Right renal pelvis (tissue), 4 donors: ENCODE measurements at regions not wholly inside any gene's neighbourhood (a gene's known extent, or its start where the extent isn't known, plus 50 kb on each side); places are given as distances from the start of the nearest gene placed in this dataset.
A peak's percentile ranks its signal among the peaks of the same experiment; 100 is the strongest.

Source experiments
- DNase-seq, 4 donors: peaks; one replicate each; pipeline ENCODE4 v3.0.0-alpha.2; 2013; ENCODE audit warnings: low read depth in 4 of 4, low spot score in 3 of 4, missing footprints in 1 of 4

DNA sequence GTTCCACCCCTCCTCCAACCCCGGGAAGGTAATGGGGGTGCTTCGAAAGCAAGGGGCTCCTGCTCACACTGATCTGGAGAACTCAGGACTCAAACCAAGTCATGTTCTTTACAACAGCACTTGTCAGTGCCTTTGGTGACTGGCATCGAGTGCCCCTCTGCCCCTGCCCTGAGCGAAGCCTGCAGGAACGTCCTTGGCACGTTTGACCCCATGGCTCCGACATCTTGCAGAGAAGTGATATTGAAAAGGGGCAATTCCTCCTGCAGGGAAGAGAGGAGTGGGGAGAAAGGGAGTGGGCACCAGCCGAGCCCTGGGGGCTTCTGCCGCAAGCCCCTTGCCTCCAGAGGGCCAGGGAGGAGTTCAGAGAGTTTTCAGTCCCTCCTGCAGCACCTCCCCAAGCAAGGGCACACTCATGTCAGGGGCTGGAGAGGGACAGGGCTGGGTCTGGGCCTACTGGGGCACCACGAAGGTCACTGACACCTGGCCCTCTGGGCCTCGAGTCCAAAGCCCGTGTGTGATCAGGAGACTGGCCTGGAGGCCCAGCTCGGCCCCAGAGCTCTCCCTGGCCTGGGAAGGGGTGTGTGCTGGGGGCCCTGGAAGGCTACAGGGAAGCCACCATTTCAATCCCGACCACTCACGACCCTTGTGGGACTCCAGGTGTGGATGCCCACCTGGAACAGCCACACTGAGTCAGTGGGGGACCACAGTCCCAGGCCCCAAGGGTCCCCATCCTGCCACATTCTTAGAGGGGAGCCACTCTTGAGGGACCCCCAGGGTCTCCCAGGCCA, 94.9 kb upstream of the NKX1-1 start:
- DNase-seq: no peak

DNA sequence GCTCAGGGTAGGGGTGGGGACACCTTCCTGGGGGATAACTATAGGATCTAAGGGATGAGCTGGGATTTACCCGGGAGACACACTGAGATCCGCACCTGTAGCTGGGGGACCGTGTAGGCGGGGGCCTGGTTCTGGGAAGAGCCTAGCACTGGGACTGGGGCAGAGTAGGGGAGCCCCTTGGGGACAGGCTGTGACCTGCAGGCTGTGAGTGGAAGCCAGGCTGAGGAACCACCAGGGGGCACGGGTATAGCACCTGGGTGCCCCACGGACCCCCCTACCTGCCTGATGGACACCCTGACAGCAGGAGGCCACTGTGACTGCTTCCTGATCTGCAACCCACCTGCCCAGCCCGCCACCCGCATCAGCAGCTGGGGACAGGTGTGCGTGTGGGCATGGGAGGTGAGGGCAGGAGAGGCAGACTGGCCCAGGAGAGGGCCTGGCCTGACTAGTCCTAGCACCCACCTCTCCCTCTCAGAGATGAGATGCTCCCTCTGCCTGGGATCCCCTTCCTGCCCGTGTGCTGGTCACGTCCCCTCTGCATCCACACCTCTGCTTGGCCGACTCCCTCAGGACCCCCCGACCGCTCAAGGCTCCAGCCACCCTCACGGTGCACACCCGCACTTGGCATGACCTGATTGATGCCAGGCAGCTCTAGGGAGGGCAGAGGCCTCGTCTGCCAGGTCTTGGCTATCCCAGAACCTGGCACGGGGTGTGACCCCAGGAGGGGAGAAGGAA, 94.2 kb upstream of the NKX1-1 start:
- DNase-seq: no peak

DNA sequence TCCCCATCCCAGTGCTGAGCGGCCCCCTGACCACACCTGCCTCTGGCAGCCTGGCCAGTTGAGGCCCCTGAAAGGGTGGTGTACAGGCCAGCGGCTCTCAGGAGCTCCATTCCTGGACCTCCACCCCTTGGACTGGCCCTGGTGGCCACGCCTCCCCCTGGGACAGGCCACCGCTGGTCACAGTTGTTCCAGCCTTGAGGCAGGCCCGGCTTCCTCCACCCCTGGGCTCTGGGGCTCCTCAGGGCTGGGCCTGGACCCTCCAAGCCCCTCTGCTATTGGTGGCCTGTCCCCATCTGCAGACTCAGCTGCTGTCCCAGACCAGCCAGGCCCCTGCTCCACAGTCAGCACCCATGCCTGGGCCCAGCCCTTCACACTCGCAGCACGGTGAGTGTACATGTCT, 93.2 kb upstream of the NKX1-1 start:
- DNase-seq: no peak

DNA sequence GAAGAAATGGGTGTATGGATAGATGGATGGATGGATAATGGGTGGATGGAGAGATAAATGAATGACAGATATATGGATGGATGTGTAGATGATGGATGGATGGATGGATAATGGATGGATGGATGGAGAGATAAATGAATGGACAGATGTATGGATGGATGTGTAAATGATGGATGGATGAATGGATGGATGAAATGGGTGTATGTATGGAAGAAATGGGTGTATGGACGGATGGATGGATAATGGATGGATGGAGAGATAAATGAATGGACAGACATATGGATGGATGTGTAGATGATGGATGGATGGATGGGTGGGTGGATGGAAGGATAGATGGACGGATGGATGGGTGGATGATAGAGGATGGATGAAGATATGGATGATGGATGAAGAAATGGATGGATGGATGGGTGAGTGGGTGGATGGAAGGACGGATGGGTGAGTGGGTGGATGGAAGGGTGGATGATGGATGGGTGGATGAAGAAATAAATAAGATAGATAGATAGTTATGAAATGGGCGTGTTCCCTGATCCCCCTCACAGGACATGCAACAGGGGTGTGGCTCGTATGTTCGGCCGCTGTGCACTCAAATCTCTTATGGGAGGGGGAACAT, 91.1 kb upstream of the NKX1-1 start:
- DNase-seq: no peak

DNA sequence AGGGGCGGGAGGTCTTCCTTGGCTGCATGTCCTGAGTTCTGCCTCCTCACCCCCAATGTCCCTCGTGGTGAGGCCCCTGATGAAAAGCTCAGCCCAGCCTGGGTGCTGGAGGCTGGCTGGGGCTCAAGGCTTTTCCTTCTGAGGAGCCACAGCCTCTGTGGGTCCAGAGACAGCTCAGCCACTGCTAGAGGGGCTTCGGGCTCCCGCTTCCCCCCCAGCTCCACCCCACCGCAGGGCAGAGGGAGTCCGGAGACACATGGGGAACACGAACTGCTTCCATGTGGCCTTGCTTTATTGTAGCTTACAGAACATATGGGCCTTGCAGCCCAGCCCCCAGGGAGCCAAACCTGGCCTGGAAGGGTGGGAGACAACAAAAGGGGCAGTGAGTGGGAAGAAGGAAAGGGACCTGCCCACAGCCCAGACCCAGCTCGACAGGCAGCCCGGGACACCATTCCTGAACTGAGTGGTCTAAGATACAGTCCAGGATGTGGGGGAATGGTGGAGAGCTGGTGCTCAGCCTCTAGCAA, 89.9 kb upstream of the NKX1-1 start:
- DNase-seq: no peak

DNA sequence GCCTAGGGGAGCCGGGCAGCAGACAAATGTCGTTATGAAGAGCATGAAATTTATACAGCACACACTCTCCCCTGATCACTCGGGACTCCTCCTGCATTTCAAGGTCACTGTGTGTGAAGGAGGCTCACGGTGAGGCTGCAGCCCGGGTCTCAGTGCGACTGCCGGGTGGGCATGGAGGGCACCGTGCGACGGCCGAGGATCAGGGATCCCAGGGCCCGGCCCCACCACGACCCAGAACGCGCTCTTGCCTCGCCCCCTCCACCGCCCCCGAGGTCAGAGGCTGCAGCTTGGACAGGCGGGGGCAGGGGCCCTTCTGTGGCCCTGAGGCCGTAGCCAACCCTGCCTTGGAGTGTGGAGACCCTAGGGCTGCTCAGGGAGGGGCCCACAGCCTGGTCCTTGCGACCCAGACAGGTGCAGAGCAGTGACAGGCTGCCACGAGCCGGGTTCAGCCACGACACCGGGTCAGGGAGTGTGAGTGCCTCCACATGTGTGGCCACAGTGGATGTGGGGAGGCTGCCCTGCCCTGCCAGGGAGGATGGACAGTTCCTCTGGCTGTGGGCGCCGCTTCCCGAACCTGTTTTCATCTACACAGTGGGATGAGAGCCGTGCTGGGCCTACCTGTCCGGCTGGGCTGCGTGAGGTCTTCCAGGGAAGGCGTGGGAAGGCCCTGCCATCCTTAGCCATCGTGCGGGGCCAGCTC, 89.3 kb upstream of the NKX1-1 start:
- no peak for DNase-seq

DNA sequence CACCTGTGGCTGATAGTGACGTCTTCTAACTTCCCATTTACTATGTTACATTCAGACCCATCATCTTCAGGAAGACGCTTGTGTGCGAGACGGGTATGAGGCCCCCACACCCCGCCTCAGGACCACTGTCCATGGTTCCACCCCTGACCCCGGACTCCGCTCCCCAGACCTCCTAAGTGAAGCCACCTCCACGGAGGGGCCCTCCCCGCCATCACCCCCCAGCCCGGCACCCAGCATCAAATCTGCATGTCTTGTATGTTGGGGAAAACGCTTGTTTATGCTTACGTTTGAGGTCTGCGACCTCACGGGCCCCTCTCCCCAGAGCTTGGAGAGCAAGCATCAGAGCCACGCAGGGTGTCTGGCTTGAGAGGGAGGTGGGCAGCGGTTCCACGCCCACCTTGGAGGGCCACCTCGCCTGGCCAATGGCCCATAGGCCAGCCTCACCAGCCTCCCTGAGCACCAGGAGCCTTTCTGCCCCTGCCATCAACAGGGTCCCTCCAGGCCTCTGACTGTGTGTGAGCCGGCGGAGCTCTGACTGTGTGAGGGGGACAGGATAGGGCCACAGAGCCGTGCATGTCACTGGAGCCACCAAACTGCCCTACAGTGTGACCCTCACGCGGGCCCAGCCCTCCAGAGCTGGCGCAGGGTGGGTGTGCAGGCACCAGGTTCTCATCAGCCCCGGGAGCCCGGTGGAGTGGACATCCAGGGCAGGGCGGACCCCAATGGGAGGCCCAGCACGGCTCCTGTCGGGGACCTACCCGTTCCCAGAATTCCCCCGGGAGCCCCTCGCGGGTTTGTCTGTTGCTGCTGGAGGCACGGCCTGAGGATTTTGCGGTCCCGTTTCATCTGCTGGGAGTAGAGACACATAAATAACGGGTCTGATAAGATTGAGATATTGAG, 88.4 kb upstream of the NKX1-1 start:
- DNase-seq: no peak

DNA sequence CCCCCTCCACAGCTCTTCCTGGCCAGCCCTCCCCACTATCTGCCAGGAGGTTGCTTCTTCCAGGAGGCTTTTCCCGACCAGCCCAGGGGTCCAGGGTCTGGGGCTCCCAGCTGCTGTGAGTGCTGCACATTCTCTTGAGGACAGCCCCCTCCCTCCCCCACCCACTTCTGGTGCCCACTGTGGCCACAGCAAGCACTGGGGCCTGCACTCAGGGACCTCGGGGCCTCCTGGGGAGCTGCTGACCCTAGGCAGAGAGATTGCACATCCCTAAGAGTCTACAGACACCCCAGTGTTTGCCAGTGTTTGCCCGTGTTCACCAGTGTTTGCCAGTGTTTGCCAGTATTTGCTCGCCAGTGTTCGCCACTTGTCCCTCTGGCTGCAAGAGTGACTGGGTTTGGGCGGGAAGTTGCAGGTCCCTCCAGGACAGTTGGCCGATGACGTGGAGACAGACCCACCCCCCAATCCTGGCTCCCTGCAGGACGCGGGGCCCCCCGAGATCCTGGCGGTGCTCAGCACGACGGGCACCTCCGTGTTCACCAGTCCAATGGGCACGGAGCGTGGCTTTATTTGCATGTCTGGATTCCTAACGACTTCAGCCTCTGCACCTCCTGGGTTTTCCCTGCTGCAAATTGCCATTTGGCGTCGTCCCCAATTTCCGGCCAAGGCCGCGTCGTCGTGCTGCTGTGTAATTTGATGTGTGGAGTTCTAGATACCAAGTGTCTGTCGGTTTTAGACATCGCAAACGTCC, 87.5 kb upstream of the NKX1-1 start:
- no peak for DNase-seq

DNA sequence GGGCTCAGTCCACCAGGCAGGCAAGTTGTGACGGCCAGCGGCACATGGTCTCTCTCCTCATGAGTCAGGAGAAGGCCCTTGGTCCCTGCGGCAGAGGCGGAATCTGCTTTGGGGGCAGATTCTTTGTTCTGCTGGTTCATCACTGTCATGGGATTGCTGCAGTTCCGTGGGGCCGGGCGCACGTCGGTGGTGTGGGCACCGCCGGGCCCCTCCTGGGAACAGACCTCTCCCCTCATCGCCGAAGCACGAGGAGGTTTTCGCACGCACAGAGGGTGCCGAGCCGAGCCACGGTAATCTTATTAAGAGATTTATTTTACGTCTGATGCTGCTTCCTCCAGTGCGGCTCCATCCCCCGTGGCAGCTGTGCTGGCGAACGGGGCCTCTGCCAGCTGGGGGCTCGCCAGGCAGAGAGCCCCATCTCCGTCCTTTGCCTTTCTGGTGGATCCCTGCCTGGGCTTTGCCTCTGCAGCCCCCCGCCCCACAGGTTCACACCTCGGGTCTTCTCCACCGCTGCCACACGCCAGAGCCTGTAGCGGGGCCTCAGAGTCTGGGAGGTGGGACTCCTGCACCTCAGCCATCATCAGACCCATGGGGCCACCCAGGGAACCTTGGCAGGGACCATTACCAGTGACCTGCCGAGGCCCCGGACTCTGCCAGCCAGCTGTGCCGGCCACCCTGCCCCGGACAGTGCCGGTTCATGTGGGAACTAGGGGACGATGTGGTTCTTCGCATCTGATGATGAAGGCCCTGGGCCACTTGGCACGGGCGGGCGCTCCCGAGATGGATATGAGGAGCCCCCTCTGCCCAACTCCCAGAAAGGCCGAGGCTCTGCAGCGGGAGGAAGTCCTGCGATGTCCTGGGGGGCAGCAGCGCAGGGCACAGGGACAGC, 86.7 kb upstream of the NKX1-1 start:
- DNase-seq: no peak

DNA sequence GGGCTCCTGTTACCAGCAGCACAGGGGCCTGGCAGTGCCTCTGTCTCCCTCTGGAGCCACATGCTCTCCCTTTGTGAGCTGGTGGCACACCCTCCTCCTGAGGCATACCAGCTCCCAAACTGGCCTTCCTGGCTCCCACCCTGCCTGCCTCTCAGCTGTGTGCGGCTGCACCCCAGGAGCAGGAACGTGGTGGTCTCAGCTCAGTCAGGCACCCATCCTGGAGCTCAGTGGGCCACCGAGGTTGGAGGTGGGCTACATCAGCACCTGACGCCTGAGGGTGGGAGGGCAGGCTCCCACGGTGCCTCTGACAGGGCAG, 85.9 kb upstream of the NKX1-1 start:
- DNase-seq: no peak

DNA sequence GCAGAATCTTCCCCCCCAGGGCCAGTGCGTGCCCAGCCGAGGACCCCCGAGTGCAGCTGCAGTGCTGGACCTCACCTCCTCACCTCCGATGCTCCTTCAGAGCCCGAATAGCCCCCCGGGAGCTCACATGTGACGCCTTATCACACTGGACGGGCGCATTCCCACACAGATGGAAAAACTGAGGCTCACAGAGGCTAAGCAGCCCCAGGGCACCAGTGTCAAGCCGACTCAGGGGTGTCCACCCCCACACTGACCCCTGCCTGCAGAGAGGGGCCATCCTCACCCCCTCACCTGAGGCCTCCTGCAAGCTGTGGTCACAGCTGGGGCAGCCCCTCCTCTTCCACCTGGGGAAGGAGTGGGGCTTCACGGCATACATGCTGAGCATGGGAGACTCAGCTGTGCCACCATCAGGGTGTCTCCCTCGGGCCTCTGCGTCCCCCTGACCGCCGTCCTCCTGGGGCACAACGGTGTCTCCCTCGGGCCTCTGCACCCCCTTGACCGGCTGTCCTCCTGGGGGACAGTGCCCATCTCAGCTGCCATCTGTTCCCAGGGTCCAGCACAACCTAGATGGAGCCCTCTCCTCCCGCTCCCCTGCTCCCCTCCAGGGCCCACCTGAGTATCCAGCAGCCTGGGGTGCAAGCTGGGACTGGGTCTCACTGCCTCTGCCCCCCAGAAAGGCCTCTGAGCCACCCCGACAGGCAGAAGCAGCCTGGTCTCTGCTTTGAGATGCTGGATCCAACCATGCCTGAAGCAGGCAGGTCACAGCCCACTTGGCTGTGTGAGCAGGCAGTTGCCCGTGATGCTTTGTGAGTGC, 85.3 kb upstream of the NKX1-1 start:
- no peak for DNase-seq

DNA sequence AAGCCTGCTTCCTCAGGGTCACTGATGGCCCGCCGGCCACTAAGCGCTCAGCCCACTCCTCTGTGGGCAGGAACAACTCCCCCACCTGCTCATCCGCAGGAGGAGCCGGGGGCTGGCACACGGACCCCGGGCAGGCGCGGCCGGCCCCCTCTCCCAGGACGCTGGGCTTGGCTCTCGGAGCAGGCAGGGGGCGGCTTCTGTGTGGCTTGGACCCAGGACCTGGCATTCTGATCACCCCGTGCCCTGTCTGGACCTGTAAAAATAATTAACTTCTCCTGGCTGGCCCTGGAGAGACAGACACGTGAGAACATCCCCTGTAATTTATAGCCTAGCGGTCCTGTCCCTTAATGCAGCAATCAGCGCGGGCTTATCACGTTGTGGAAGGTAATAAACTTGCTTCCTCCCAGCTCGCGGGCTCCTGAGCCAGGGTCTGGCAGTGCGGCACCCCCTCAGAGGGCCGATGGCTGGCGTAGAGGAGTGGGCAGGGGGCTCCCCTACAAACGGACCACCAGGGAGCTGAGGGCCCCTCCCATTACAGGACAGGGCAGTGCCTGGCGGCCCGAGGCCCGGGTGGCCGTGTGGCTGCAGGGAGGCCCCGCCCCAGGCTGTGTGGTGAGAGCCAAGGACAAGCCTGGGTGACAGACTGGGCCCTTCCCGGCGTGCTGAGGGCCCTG, 84.5 kb upstream of the NKX1-1 start:
- peak in 1 of 4 donors; percentile 1 for DNase-seq

DNA sequence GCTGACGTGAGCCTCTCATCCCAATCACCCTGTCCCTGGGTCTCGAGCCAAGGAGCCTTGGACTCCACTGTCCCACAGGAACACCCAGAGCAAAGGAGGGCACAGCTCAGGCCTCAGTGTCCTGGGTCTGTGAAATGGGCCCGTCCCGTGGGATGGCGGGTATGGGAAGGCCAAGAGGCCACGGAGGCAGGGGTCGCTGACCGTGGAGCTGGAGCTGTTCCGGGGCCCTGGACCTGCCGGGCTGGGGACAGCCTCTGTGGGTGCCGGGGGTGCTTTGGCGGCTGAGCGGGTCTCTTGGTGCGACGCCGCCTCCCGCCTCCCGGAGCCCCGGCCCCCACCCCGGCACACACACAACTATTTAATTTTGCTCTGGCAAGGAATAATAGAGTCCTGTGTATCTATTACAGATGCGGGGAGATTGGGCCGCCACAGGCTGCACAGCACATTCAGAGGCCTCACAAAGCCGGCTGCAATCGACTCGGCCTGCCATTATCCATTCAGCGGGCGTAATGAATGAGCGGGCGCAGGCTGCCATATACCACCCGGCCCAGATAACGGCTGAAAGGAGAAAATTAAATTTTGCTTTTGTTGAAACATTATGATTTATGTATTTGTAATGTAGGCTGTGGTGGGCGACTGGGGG, 83.9 kb upstream of the NKX1-1 start:
- no peak for DNase-seq

DNA sequence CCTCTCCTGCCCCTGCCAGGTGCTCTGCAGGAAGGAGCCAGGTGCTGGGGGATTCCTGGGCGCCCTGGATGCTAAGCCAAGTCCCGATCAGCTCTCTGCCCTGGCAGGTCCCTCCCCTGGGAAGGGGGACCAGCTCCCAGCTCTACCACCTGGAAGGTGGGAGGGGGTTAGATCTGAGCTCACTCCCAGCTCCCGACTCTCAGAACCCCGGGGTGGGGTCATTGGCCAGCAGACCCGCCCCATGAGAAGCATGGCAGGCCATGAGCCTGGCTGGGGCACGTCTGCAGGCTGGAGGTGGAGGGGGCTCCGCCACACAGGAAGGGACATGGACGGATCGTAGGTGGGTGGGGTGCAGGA, 83.4 kb upstream of the NKX1-1 start:
- no peak for DNase-seq

DNA sequence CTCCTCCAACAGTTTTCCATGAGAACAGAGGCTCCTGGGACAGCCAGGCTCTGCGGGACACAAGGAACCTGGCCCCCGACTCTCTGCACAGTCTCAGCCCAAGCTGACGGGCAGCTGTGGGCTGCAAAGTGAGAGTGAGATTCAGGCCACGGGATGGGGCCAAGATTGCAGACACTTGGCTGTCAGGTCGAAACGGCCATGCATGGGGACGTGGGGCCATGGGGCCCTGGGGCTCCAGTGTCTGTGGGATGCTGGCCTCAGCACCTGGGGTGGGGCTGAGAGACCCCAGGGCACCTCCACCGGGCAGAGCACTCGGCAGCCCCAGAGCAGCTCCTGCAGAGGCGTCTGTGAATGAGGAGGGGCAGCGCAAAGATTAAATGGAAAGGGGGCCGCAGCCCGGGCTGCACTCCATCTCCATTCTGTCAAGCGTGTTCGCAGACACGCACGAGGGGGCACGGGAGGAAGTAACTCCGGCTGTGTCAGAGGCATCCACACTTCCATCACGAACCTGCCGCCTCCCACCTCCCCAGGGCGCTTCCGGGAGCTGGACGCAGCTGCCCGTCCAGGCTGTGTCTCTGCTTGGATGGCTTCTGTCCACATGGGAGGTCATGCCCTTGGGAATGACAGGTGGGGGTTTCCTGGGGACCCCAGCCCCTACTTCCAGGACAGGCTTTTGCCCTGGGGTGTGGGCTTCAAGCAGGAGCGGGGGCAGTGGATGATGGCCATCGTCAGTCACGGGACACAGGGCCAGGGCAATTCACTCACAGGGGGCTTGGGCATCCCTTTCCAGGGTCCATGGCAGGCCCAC, 82.8 kb upstream of the NKX1-1 start:
- no peak for DNase-seq

DNA sequence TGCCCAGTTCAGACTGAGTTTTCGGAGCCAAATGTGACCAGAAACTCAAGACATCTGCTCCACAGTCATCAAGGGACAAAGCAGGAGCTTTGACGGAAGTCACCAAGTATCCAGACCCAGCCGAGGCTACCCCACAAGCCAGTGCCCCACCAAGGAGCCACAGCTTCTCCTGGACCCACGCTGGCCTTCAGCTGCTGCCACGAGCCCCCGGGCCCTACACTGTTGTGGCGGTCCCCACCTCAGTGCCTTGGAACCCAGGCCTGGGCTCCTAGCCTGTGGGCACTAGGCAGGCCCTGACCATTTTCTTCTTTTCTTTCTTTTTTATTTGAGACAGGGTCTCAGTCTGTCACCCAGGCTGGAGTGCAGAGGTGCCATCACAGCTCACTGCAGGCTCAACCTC, 82.1 kb upstream of the NKX1-1 start:
- DNase-seq: no peak
